NCI-H187 (cell line): ENCODE measurements at regions not wholly inside any gene's neighbourhood (a gene's known extent, or its start where the extent isn't known, plus 50 kb on each side); places are given as distances from the start of the nearest gene placed in this dataset.
"Not testable (repeated sequence)": the region's sequence is repeated elsewhere in the genome, so short reads cannot be mapped to it uniquely, and the experiment has no call there.

Source experiments
- DNase-seq, 2 experiments: peaks; one replicate each; lab custom pipeline; 2025; lab: John Stamatoyannopoulos, UW

GRCh38 chr3:137820366-137820765 lies 56.3 kb downstream of the SOX14 start:
- no peak for DNase-seq

GRCh38 chr3:137835096-137835495 lies 71.0 kb downstream of the SOX14 start:
- no peak for DNase-seq

- no peak for DNase-seq
These were observed 81.1 kb downstream of the SOX14 start for GRCh38 chr3:137845194-137845593.

GRCh38 chr3:137845666-137846065 lies 81.6 kb downstream of the SOX14 start:
- DNase-seq = no peak

GRCh38 chr3:137852391-137852830 lies 88.3 kb downstream of the SOX14 start:
- DNase-seq = no peak

GRCh38 chr3:137854533-137855261 lies 90.6 kb downstream of the SOX14 start:
- DNase-seq = no peak

- DNase-seq = no peak
These were observed 101.9 kb downstream of the SOX14 start for GRCh38 chr3:137866001-137866400.

- no peak for DNase-seq
These were observed 102.8 kb downstream of the SOX14 start for GRCh38 chr3:137866933-137867332.

- DNase-seq = no peak
These were observed 103.5 kb downstream of the SOX14 start for GRCh38 chr3:137867611-137868010.

GRCh38 chr3:137869022-137869421 lies 104.9 kb downstream of the SOX14 start:
- no peak for DNase-seq

- DNase-seq = not testable (repeated sequence)
These were observed 108.5 kb downstream of the SOX14 start for GRCh38 chr3:137872589-137872988.

- not testable (repeated sequence) for DNase-seq
These were observed 113.1 kb upstream of the CLDN18 start for GRCh38 chr3:137896842-137897241.

GRCh38 chr3:137906985-137907649 lies 102.8 kb upstream of the CLDN18 start:
- no peak for DNase-seq

- DNase-seq = no peak
These were observed 85.3 kb upstream of the CLDN18 start for GRCh38 chr3:137924628-137925027.

- no peak for DNase-seq
These were observed 84.9 kb upstream of the CLDN18 start for GRCh38 chr3:137925080-137925479.

GRCh38 chr3:137926991-137927390 lies 83.0 kb upstream of the CLDN18 start:
- DNase-seq = no peak

GRCh38 chr3:137930976-137931375 lies 79.0 kb upstream of the CLDN18 start:
- no peak for DNase-seq

GRCh38 chr3:137938876-137939275 lies 71.1 kb upstream of the CLDN18 start:
- DNase-seq = no peak

GRCh38 chr3:137944593-137944992 lies 65.4 kb upstream of the CLDN18 start:
- DNase-seq = no peak

GRCh38 chr3:137946356-137946973 lies 63.5 kb upstream of the CLDN18 start:
- peak in 1 of 2 experiments; percentile 30 for DNase-seq

GRCh38 chr3:137947117-137947516 lies 62.8 kb upstream of the CLDN18 start:
- no peak for DNase-seq

- no peak for DNase-seq
These were observed 61.4 kb upstream of the CLDN18 start for GRCh38 chr3:137948400-137949072.

- DNase-seq = no peak
These were observed 51.3 kb upstream of the CLDN18 start for GRCh38 chr3:137958636-137959035.
